ENCODE measurements at regions not wholly inside any gene's neighbourhood (a gene's known extent, or its start where the extent isn't known, plus 50 kb on each side); places are given as distances from the start of the nearest gene placed in this dataset.

DNA sequence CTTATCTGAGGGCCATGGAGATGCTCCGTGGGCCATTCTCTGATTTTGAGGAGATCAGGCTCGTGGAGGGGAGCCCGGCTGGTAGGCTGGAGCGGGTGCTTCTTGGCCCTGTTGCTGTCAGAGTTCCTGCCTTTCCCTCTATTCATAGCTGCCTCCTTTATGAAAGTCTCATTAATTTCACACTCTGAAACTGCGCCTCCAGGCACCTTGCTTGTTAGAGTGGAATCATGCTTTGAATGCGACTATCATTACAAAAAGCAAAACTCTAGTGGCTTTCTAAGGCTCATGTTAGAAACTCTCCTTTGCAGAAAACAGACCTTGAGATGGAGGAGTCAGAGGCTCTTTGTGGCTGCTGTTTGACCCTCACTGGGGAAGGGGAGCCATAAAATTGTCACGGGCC is 131.0 kb upstream of the SNTG2 start:
- TF ChIP-seq, protein P1, sequence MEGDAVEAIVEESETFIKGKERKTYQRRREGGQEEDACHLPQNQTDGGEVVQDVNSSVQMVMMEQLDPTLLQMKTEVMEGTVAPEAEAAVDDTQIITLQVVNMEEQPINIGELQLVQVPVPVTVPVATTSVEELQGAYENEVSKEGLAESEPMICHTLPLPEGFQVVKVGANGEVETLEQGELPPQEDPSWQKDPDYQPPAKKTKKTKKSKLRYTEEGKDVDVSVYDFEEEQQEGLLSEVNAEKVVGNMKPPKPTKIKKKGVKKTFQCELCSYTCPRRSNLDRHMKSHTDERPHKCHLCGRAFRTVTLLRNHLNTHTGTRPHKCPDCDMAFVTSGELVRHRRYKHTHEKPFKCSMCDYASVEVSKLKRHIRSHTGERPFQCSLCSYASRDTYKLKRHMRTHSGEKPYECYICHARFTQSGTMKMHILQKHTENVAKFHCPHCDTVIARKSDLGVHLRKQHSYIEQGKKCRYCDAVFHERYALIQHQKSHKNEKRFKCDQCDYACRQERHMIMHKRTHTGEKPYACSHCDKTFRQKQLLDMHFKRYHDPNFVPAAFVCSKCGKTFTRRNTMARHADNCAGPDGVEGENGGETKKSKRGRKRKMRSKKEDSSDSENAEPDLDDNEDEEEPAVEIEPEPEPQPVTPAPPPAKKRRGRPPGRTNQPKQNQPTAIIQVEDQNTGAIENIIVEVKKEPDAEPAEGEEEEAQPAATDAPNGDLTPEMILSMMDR (IDR thresholded peaks at IDR 0.05), result no peak
- TF ChIP-seq POLR2A (IDR thresholded peaks at IDR 0.05), result no peak
